ENCODE measurements at regions not wholly inside any gene's neighbourhood (a gene's known extent, or its start where the extent isn't known, plus 50 kb on each side); places are given as distances from the start of the nearest gene placed in this dataset.

DNA sequence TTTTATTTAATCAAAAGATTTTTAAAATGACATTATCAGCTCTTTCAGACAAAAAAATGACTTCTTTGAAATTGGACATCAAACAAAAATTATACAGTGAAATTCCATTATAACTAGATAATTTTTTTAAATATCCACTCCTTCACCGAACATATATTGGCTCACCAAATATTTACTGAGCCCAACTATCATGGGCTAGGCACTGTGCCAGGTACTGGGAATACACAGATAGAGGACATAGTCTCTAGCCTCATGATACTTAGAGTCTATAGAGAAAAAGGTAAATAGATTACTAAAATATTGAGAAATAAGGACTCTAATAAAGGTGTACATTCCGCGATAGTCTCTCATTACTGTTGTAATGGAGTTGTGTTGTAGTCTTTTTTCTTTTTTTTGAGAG, 219.9 kb downstream of the SEC23A start (continued):
- TF ChIP-seq, protein P1, sequence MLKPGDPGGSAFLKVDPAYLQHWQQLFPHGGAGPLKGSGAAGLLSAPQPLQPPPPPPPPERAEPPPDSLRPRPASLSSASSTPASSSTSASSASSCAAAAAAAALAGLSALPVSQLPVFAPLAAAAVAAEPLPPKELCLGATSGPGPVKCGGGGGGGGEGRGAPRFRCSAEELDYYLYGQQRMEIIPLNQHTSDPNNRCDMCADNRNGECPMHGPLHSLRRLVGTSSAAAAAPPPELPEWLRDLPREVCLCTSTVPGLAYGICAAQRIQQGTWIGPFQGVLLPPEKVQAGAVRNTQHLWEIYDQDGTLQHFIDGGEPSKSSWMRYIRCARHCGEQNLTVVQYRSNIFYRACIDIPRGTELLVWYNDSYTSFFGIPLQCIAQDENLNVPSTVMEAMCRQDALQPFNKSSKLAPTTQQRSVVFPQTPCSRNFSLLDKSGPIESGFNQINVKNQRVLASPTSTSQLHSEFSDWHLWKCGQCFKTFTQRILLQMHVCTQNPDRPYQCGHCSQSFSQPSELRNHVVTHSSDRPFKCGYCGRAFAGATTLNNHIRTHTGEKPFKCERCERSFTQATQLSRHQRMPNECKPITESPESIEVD (tag by site-specific recombination; IDR thresholded peaks at IDR 0.05): no peak
- no peak for TF ChIP-seq ZNF677 (tag by site-specific recombination; IDR thresholded peaks at IDR 0.05)

DNA sequence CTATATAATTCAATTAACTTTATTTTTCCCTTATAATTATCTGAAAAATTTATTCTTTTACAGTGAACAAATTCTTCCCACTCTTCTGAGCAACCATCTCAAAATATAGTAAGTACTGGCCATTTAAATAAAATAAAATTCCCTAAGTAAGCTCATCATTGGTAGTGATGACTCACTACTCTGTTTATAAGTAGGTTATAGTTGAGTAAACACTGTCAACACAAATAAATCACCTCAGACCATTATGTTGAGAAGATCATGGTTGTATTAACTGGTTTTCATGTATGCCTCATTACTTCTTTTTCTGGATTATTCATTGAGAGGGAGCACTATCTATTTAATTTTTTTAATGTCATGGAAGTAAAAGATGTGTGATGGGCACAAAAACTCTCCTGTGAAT, 220.5 kb downstream of the SEC23A start:
- Histone ChIP-seq H3K27ac (ENCODE audit: extremely low read depth, low read depth, low read length) (no peak overlapping the region), H3K4me1 (ENCODE audit: control insufficient read depth, insufficient read depth, low read length) (no peaks in the 10 kb centered on the region; the same call in 1 of the 2 replicates), H3K4me3 (ENCODE audit: low read depth, low read length) (no peak overlapping the region), H3K36me3 (ENCODE audit: control insufficient read depth in 2 of 2, insufficient read depth in 1 of 2, low read length in 2 of 2) (no peaks in the 10 kb centered on the region), H3K9me3 (ENCODE audit: control insufficient read depth, insufficient read depth, low read depth, low read length) (no peaks in the 10 kb centered on the region)
- CTCF ChIA-PET: interaction anchor here (2.8 kb wide), 1 partner anchor 15 kb away, joined by 8 read pairs; no protein-coding TSS in a partner anchor
- POLR2A ChIA-PET: no interaction called here
- TF ChIP-seq ZNF248 (tag by site-specific recombination; IDR thresholded peaks at IDR 0.05) (no peak), ZNF777 (tag by site-specific recombination; IDR thresholded peaks at IDR 0.05; ENCODE audit: borderline replicate concordance) (no peak), ZNF544 (tag by site-specific recombination; IDR thresholded peaks at IDR 0.05) (no peak), ZNF513 (tag by site-specific recombination; IDR thresholded peaks at IDR 0.05) (no peak)

- H3K36me3 ChIP-seq (ENCODE audit: control insufficient read depth in 2 of 2, insufficient read depth in 1 of 2, low read length in 2 of 2): no peaks in the 10 kb centered on the region
- no peaks in the 10 kb centered on the region for H3K9me3 ChIP-seq (ENCODE audit: control insufficient read depth, insufficient read depth, low read depth, low read length)
- no peak overlapping the region for H3K4me3 ChIP-seq (ENCODE audit: low read depth, low read length)
- H3K4me1 ChIP-seq (ENCODE audit: control insufficient read depth, insufficient read depth, low read length): no peaks in the 10 kb centered on the region; the same call in 1 of the 2 replicates
- TF ChIP-seq SCRT2 (tag by site-specific recombination; IDR thresholded peaks at IDR 0.05) (no peak), ZNF488 (tag by site-specific recombination; IDR thresholded peaks at IDR 0.05) (no peak), ZNF571 (tag by site-specific recombination; IDR thresholded peaks at IDR 0.05) (no peak), ELK4 (IDR thresholded peaks at IDR 0.05; ENCODE audit: borderline replicate concordance, low read depth, low read length) (no peak), MYNN (tag by site-specific recombination; IDR thresholded peaks at IDR 0.05; ENCODE audit: borderline replicate concordance) (no peak), ZNF354C (tag by site-specific recombination; IDR thresholded peaks at IDR 0.05; ENCODE audit: borderline replicate concordance, low read depth) (no peak), ZSCAN16 (tag by site-specific recombination; IDR thresholded peaks at IDR 0.05) (no peak), SP3 (tag by site-specific recombination; IDR thresholded peaks at IDR 0.05) (no peak)
- ChIA-PET POLR2A (no interaction called here), CTCF (no interaction called here)
- H3K27ac ChIP-seq (ENCODE audit: extremely low read depth, low read depth, low read length): no peak overlapping the region
These were observed 222.2 kb downstream of the SEC23A start for GRCh38 chr14:38880643-38881524.

Measured in HEK293 (cell line).